HAP-1 (cell line): ENCODE measurements at regions not wholly inside any gene's neighbourhood (a gene's known extent, or its start where the extent isn't known, plus 50 kb on each side); places are given as distances from the start of the nearest gene placed in this dataset.
A peak's percentile ranks its signal among the peaks of the same experiment; 100 is the strongest.

Source experiments
- DNase-seq, 2 experiments: peaks; one replicate each; pipeline ENCODE4 v3.0.0-alpha.2; 2016 to 2020; ENCODE audit warnings: low spot score in 2 of 2
- H3K27me3 ChIP-seq: fragments of 250-450 bp; sonication (Bioruptor Pico); 2 replicates; pipeline ENCODE4 v1.5.1; 2020; ENCODE audit warnings: low read depth, mild to moderate bottlenecking, moderate library complexity
- H3K36me3 ChIP-seq: fragments of 250-450 bp; sonication (Bioruptor Pico); replicated peaks from 2 replicates; pipeline ENCODE4 v1.5.1; 2020; ENCODE audit warnings: mild to moderate bottlenecking
- H3K4me1 ChIP-seq: fragments of 250-450 bp; sonication (Bioruptor Pico); 2 replicates; pipeline ENCODE4 v1.5.1; 2020; ENCODE audit warnings: mild to moderate bottlenecking
- H3K4me3 ChIP-seq: fragments of 250-450 bp; sonication (Bioruptor Pico); 2 replicates; pipeline ENCODE4 v1.5.1; 2020; ENCODE audit warnings: mild to moderate bottlenecking, moderate library complexity
- H3K9me3 ChIP-seq: fragments of 250-450 bp; sonication (Bioruptor Pico); 2 replicates; pipeline ENCODE4 v1.5.1; 2020; ENCODE audit warnings: mild to moderate bottlenecking, moderate library complexity
- in situ Hi-C: fragments of 300-500 bp; cut with MboI; formaldehyde crosslinking; loops from 3 replicates; pipeline ENCODE4 v1.14.3; 2020; ENCODE audit warnings: low sequenced_read_pairs, inconsistent platforms, mixed read lengths

GRCh38 chr15:69895202-69895601, 202.5 kb downstream of the TLE3 start:
- H3K36me3 ChIP-seq, result no peaks in the 10 kb centered on the region
- no peak overlapping the region for H3K4me3 ChIP-seq
- DNase-seq, result no peak
- H3K4me1 ChIP-seq, result no peaks in the 10 kb centered on the region
- peaks cover 21% of the 10 kb centered on the region for H3K27me3 ChIP-seq
- H3K9me3 ChIP-seq, result peaks cover 7% of the 10 kb centered on the region; the same call in 1 of the 2 replicates
- in situ Hi-C loops, result no loop called here

GRCh38 chr15:69896606-69897005, 201.1 kb downstream of the TLE3 start:
- Histone ChIP-seq H3K4me3 (no peak overlapping the region), H3K9me3 (no peaks in the 10 kb centered on the region), H3K36me3 (no peaks in the 10 kb centered on the region), H3K4me1 (no peaks in the 10 kb centered on the region), H3K27me3 (peaks cover 21% of the 10 kb centered on the region)
- in situ Hi-C loops, result no loop called here
- DNase-seq, result no peak

GRCh38 chr15:69897061-69897460, 200.7 kb downstream of the TLE3 start:
- Histone ChIP-seq H3K9me3 (no peaks in the 10 kb centered on the region), H3K4me3 (no peak overlapping the region), H3K27me3 (peaks cover 21% of the 10 kb centered on the region), H3K36me3 (no peaks in the 10 kb centered on the region), H3K4me1 (no peaks in the 10 kb centered on the region)
- DNase-seq, result no peak
- in situ Hi-C loops, result no loop called here

- no peak overlapping the region for H3K4me3 ChIP-seq
- no peaks in the 10 kb centered on the region for H3K9me3 ChIP-seq
- no peaks in the 10 kb centered on the region for H3K36me3 ChIP-seq
- in situ Hi-C loops, result no loop called here
- no peaks in the 10 kb centered on the region for H3K4me1 ChIP-seq
- no peak for DNase-seq
- H3K27me3 ChIP-seq, result peaks cover 21% of the 10 kb centered on the region
Measured at GRCh38 chr15:69897471-69898237, 200.1 kb downstream of the TLE3 start.

GRCh38 chr15:69898243-69898642, 199.5 kb downstream of the TLE3 start:
- DNase-seq, result no peak
- peaks cover 21% of the 10 kb centered on the region for H3K27me3 ChIP-seq

GRCh38 chr15:69902414-69903062, 195.2 kb downstream of the TLE3 start:
- Histone ChIP-seq H3K9me3 (no peaks in the 10 kb centered on the region), H3K27me3 (peaks cover 3% of the 10 kb centered on the region; the same call in 1 of the 2 replicates), H3K4me3 (no peak overlapping the region), H3K36me3 (no peaks in the 10 kb centered on the region), H3K4me1 (peaks cover 15% of the 10 kb centered on the region)
- in situ Hi-C loops, result no loop called here
- no peak for DNase-seq

More at GRCh38 chr15:69898243-69898642, 199.5 kb downstream of the TLE3 start:
- no peak overlapping the region for H3K4me3 ChIP-seq
- in situ Hi-C loops, result no loop called here
- H3K9me3 ChIP-seq, result no peaks in the 10 kb centered on the region
- H3K36me3 ChIP-seq, result no peaks in the 10 kb centered on the region
- no peaks in the 10 kb centered on the region for H3K4me1 ChIP-seq

- Histone ChIP-seq H3K27me3 (no peaks in the 10 kb centered on the region), H3K9me3 (peaks cover under 1% of the 10 kb centered on the region; the same call in 1 of the 2 replicates), H3K4me1 (peaks cover 15% of the 10 kb centered on the region), H3K4me3 (no peak overlapping the region), H3K36me3 (no peaks in the 10 kb centered on the region)
- in situ Hi-C loops, result no loop called here
- DNase-seq, result no peak
Measured at GRCh38 chr15:69903470-69904469, 193.9 kb downstream of the TLE3 start.

GRCh38 chr15:69906256-69907185, 191.2 kb downstream of the TLE3 start:
- no peak overlapping the region for H3K4me3 ChIP-seq
- in situ Hi-C loops, result no loop called here
- no peaks in the 10 kb centered on the region for H3K36me3 ChIP-seq
- peaks cover 2% of the 10 kb centered on the region; the same call in 1 of the 2 replicates for H3K9me3 ChIP-seq
- peaks cover 15% of the 10 kb centered on the region for H3K4me1 ChIP-seq
- H3K27me3 ChIP-seq, result no peaks in the 10 kb centered on the region
- DNase-seq, result peak; percentile 82 to 95

- no peak overlapping the region for H3K4me3 ChIP-seq
- H3K27me3 ChIP-seq, result peaks cover 2% of the 10 kb centered on the region; the same call in 1 of the 2 replicates
- DNase-seq, result no peak
- H3K4me1 ChIP-seq, result peaks cover 15% of the 10 kb centered on the region
- H3K36me3 ChIP-seq, result no peaks in the 10 kb centered on the region
- H3K9me3 ChIP-seq, result peaks cover 2% of the 10 kb centered on the region; the same call in 1 of the 2 replicates
- in situ Hi-C loops, result no loop called here
Measured at GRCh38 chr15:69908060-69908459, 189.7 kb downstream of the TLE3 start.

- Histone ChIP-seq H3K4me1 (peaks cover 15% of the 10 kb centered on the region), H3K9me3 (peaks cover 2% of the 10 kb centered on the region; the same call in 1 of the 2 replicates), H3K27me3 (peaks cover 3% of the 10 kb centered on the region; the same call in 1 of the 2 replicates), H3K36me3 (no peaks in the 10 kb centered on the region), H3K4me3 (no peak overlapping the region)
- in situ Hi-C loops, result no loop called here
- no peak for DNase-seq
Measured at GRCh38 chr15:69908590-69909420, 188.9 kb downstream of the TLE3 start.

GRCh38 chr15:69909719-69910444, 187.8 kb downstream of the TLE3 start:
- H3K27me3 ChIP-seq, result peaks cover 3% of the 10 kb centered on the region; the same call in 1 of the 2 replicates
- in situ Hi-C loops, result no loop called here
- H3K4me1 ChIP-seq, result peaks cover 15% of the 10 kb centered on the region
- peaks cover 2% of the 10 kb centered on the region; the same call in 1 of the 2 replicates for H3K9me3 ChIP-seq
- no peak overlapping the region for H3K4me3 ChIP-seq
- H3K36me3 ChIP-seq, result no peaks in the 10 kb centered on the region
- no peak for DNase-seq
